H1 (cell line): ENCODE measurements at regions not wholly inside any gene's neighbourhood (a gene's known extent, or its start where the extent isn't known, plus 50 kb on each side); places are given as distances from the start of the nearest gene placed in this dataset.
A peak's percentile ranks its signal among the peaks of the same experiment; 100 is the strongest.

Source experiments
- CTCF ChIA-PET: fragments of 300-600 bp; sonication (Branson Sonifier 250); formaldehyde crosslinking; loops from one replicate; lab custom pipeline; 2021; ENCODE audit not compliant: partially characterized antibody; lab: Charles Lee
- POLR2A ChIA-PET: fragments of 300-600 bp; sonication (Branson Sonifier 250); formaldehyde crosslinking; loops from one replicate; lab custom pipeline; 2021; ENCODE audit warnings: inconsistent platforms; ENCODE audit not compliant: partially characterized antibody; lab: Charles Lee
- DNase-seq, 2 experiments: peaks; one replicate each; pipeline versions ENCODE4 v3.0.0 to v3.0.0-alpha.2; 2010 to 2022; ENCODE audit warnings: low spot score in 2 of 2, low read depth in 1 of 2, mixed read lengths in 1 of 2
- FAIRE-seq: peaks from 2 replicates; lab custom pipeline; 2011; peaks lifted over from hg19 to GRCh38; lab: Jason Lieb, UNC
- H2AFZ ChIP-seq: 2 replicates; pipeline ENCODE4 v1.8.1; 2012; ENCODE audit warnings: low read length, inconsistent platforms
- H2AK5ac ChIP-seq: 2 replicates; pipeline ENCODE4 v1.6.1; 2013; ENCODE audit warnings: low read depth, low read length
- H2BK120ac ChIP-seq: replicated peaks from 2 replicates; pipeline ENCODE3; 2013; ENCODE audit warnings: low read depth, low read length, inconsistent platforms
- H2BK12ac ChIP-seq: 2 replicates; pipeline ENCODE4 v1.6.1; 2013; ENCODE audit warnings: low read depth, low read length
- H2BK15ac ChIP-seq: 2 replicates; pipeline ENCODE4 v1.6.1; 2013; ENCODE audit warnings: low read length
- H2BK20ac ChIP-seq: 2 replicates; pipeline ENCODE4 v1.6.1; 2013; ENCODE audit warnings: low read length
- H2BK5ac ChIP-seq: 2 replicates; pipeline ENCODE4 v1.6.1; 2013; ENCODE audit warnings: low read depth, low read length
- H3K14ac ChIP-seq: 2 replicates; pipeline ENCODE4 v1.6.1; 2013; ENCODE audit warnings: inconsistent platforms; ENCODE audit not compliant: insufficient read length
- H3K18ac ChIP-seq: 2 replicates; pipeline ENCODE4 v1.6.1; 2013; ENCODE audit warnings: low read length; ENCODE audit errors: extremely low read depth
- H3K23ac ChIP-seq: 2 replicates; pipeline ENCODE4 v1.6.1; 2013; ENCODE audit warnings: inconsistent platforms; ENCODE audit not compliant: insufficient read length
- H3K23me2 ChIP-seq: 2 replicates; pipeline ENCODE4 v1.6.1; 2013; ENCODE audit warnings: low read depth, low read length
- H3K27ac ChIP-seq: 2 replicates; pipeline ENCODE4 v1.6.1; 2011; ENCODE audit warnings: low read depth, low read length, inconsistent platforms
- H3K27me3 ChIP-seq, 4 experiments: replicated peaks in 1 of 4; 1 replicate in 1 of 4; 2 replicates in 3 of 4; pipeline versions ENCODE4 v1.6.1 to v1.8.1; 2011 to 2013; ENCODE audit warnings: low read length in 3 of 4, mild to moderate bottlenecking in 3 of 4, inconsistent platforms in 2 of 4, mixed read lengths in 2 of 4, moderate library complexity in 1 of 4; ENCODE audit not compliant: control insufficient read depth in 3 of 4, insufficient read depth in 3 of 4; ENCODE audit errors: extremely low read depth in 1 of 4
- H3K36me3 ChIP-seq, 4 experiments: 2 replicates each; pipeline versions ENCODE4 v1.6.1 to v1.8.1; 2011 to 2013; ENCODE audit warnings: mild to moderate bottlenecking in 4 of 4, low read length in 3 of 4, moderate library complexity in 2 of 4, control low read depth in 1 of 4, inconsistent platforms in 1 of 4; ENCODE audit not compliant: insufficient read depth in 4 of 4, control insufficient read depth in 2 of 4
- H3K4ac ChIP-seq: replicated peaks from 2 replicates; pipeline ENCODE3; 2013; ENCODE audit warnings: low read length, low read depth, mixed read lengths, inconsistent platforms; ENCODE audit not compliant: insufficient read length
- H3K4me1 ChIP-seq, 4 experiments: replicated peaks in 1 of 4; 1 replicate in 1 of 4; 2 replicates in 3 of 4; pipeline versions ENCODE4 v1.6.1 to v1.8.1; 2011 to 2013; ENCODE audit warnings: low read length in 3 of 4, inconsistent platforms in 2 of 4, mixed read lengths in 1 of 4; ENCODE audit not compliant: insufficient read depth in 4 of 4, control insufficient read depth in 3 of 4
- H3K4me2 ChIP-seq, 2 experiments: 2 replicates each; pipeline versions ENCODE4 v1.6.1 to v1.8.1; 2011 to 2013; ENCODE audit warnings: low read depth in 2 of 2, low read length in 2 of 2, control low read depth in 1 of 2, inconsistent platforms in 1 of 2, mild to moderate bottlenecking in 1 of 2; ENCODE audit not compliant: insufficient read depth in 1 of 2
- H3K4me3 ChIP-seq, 4 experiments: fragments of 200-600, 300-600 bp in 1 of 4; sonication (generic), shearing (Covaris generic), sonication (Bioruptor Twin) in 1 of 4; 2 replicates each; pipeline versions ENCODE4 v1.5.1 to v1.8.1; 2011 to 2016; ENCODE audit warnings: low read length in 4 of 4, low read depth in 3 of 4, control low read depth in 2 of 4, inconsistent platforms in 2 of 4, mild to moderate bottlenecking in 2 of 4, mixed read lengths in 1 of 4, moderate library complexity in 1 of 4; ENCODE audit not compliant: insufficient read depth in 2 of 4; ENCODE audit errors: extremely low read depth in 1 of 4
- H3K56ac ChIP-seq: replicated peaks from 2 replicates; pipeline ENCODE3; 2013; ENCODE audit warnings: low read depth, mild to moderate bottlenecking, mixed read lengths, low read length, inconsistent platforms; ENCODE audit not compliant: insufficient read length
- H3K79me1 ChIP-seq: 2 replicates; pipeline ENCODE4 v1.6.1; 2013; ENCODE audit warnings: low read depth, low read length, control low read depth
- H3K79me2 ChIP-seq, 2 experiments: 2 replicates each; pipeline versions ENCODE4 v1.6.1 to v1.8.1; 2012 to 2013; ENCODE audit warnings: low read length in 2 of 2, mild to moderate bottlenecking in 2 of 2, inconsistent platforms in 1 of 2; ENCODE audit not compliant: insufficient read depth in 2 of 2, control insufficient read depth in 1 of 2
- H3K9ac ChIP-seq, 4 experiments: replicated peaks in 1 of 4; 1 replicate in 1 of 4; 2 replicates in 3 of 4; pipeline versions ENCODE4 v1.6.1 to v1.8.1; 2011 to 2013; ENCODE audit warnings: low read depth in 3 of 4, low read length in 3 of 4, control low read depth in 2 of 4, mild to moderate bottlenecking in 2 of 4, moderate library complexity in 2 of 4, inconsistent platforms in 1 of 4; ENCODE audit errors: extremely low read depth in 1 of 4
- H3K9me3 ChIP-seq, 2 experiments: 2 replicates each; pipeline versions ENCODE4 v1.6.1 to v1.8.1; 2012 to 2013; ENCODE audit warnings: mild to moderate bottlenecking in 2 of 2, moderate library complexity in 2 of 2, control low read depth in 1 of 2, inconsistent platforms in 1 of 2, low read depth in 1 of 2, low read length in 1 of 2, mixed read lengths in 1 of 2; ENCODE audit not compliant: insufficient read depth in 2 of 2
- H4K20me1 ChIP-seq, 2 experiments: replicated peaks in 1 of 2; 2 replicates each; pipeline versions ENCODE3 to v1.8.1; 2011 to 2013; ENCODE audit warnings: inconsistent platforms in 2 of 2, low read length in 2 of 2, mild to moderate bottlenecking in 1 of 2; ENCODE audit not compliant: insufficient read depth in 2 of 2, control insufficient read depth in 1 of 2
- H4K5ac ChIP-seq: 2 replicates; pipeline ENCODE4 v1.6.1; 2013; ENCODE audit warnings: low read length, low read depth, mixed read lengths, inconsistent platforms; ENCODE audit not compliant: insufficient read length
- H4K8ac ChIP-seq: 2 replicates; pipeline ENCODE4 v1.8.0; 2013; ENCODE audit warnings: mild to moderate bottlenecking, moderate library complexity, low read length, inconsistent platforms; ENCODE audit not compliant: insufficient read depth; ENCODE audit errors: extremely low read depth
- H4K91ac ChIP-seq: replicated peaks from 2 replicates; pipeline ENCODE3; 2013; ENCODE audit warnings: low read length, mixed read lengths, inconsistent platforms; ENCODE audit not compliant: insufficient read length
- CREB1 ChIP-seq: IDR thresholded peaks from 2 replicates; pipeline ENCODE4 v1.6.1; 2012; ENCODE audit warnings: inconsistent platforms
- EZH2 ChIP-seq: fragments of 200-600 bp; sonication (generic); IDR thresholded peaks from 2 replicates; pipeline ENCODE4 v1.7.1; 2012; ENCODE audit warnings: low read depth, mild to moderate bottlenecking, moderate library complexity, low read length, inconsistent platforms; ENCODE audit not compliant: severe bottlenecking
- GABPA ChIP-seq: IDR thresholded peaks from 2 replicates; pipeline ENCODE4 v1.6.1; 2011; ENCODE audit warnings: mild to moderate bottlenecking, low read length, moderate library complexity, borderline replicate concordance; ENCODE audit not compliant: insufficient read depth
- RBBP5 ChIP-seq: IDR thresholded peaks from 2 replicates; pipeline ENCODE4 v1.7.1; 2012; ENCODE audit warnings: low read depth, mild to moderate bottlenecking, inconsistent platforms, low read length, moderate library complexity, borderline replicate concordance
- RFX5 ChIP-seq: IDR thresholded peaks from 2 replicates; pipeline ENCODE4 v1.6.1; 2011; ENCODE audit warnings: low read depth, low read length, improper control_type of control experiment, borderline replicate concordance
- TAF1 ChIP-seq: IDR thresholded peaks from 2 replicates; pipeline ENCODE4 v1.6.1; 2011; ENCODE audit warnings: mild to moderate bottlenecking, low read depth, low read length
- WGBS, 2 experiments: shearing (Covaris generic) in 1 of 2; methylation state at CpG; one replicate each; pipeline versions ENCODE4 v1.1.6 to v1.1.7; 2013 to 2015; ENCODE audit warnings: low lambda C conversion rate in 2 of 2, mixed read lengths in 2 of 2, inconsistent platforms in 1 of 2, low coverage in 1 of 2, missing lambda C conversion rate in 1 of 2; ENCODE audit not compliant: insufficient replicate concordance in 2 of 2, insufficient coverage in 1 of 2, insufficient read length in 1 of 2; ENCODE audit errors: extremely low coverage in 1 of 2, missing lambda C conversion rate in 1 of 2; 5-methylcytosine and 5-hydroxymethylcytosine counted together

- H2AK5ac ChIP-seq: no peak overlapping the region
- H3K23me2 ChIP-seq: no peaks in the 10 kb centered on the region; the same call in 1 of the 2 replicates
- H3K14ac ChIP-seq: no peak overlapping the region
- H3K4me2 ChIP-seq: 0 out of 4 replicates have a peak overlapping the region, but pooled peaks of 1 of the 2 experiments have one; percentile 35
- no peak overlapping the region for H3K27ac ChIP-seq
- H3K23ac ChIP-seq: no peak overlapping the region
- no peak overlapping the region for H2AFZ ChIP-seq
- peaks cover 0 to 2% (median under 1%) of the 10 kb centered on the region in 4 experiments; a peak in 2 of 7 replicates for H3K27me3 ChIP-seq
- H3K9me3 ChIP-seq: no peaks in the 10 kb centered on the region
- H3K4me3 ChIP-seq: no peak overlapping the region
- WGBS, 2 experiments: 90% methylated on average over 15 of the region's 15 CpGs; no CpG with 5 or more reads in 1 of the 2 experiments
- FAIRE-seq (no peak), DNase-seq (no peak)
- no peak overlapping the region for H3K56ac ChIP-seq
- no peak overlapping the region for H3K9ac ChIP-seq
- no peak overlapping the region for H2BK12ac ChIP-seq
- no peaks in the 10 kb centered on the region for H4K20me1 ChIP-seq
- no peak overlapping the region for H3K18ac ChIP-seq
- peaks cover 2 to 19% (median 11%) of the 10 kb centered on the region in 4 experiments; a peak in 6 of 7 replicates for H3K4me1 ChIP-seq
- H2BK120ac ChIP-seq: no peak overlapping the region
- no peak overlapping the region for H3K4ac ChIP-seq
- TF ChIP-seq RBBP5 (no peak), GABPA (no peak), TAF1 (no peak), CREB1 (no peak), RFX5 (no peak), EZH2 (no peak)
- no peak overlapping the region for H2BK15ac ChIP-seq
- H2BK5ac ChIP-seq: no peak overlapping the region
- no peaks in the 10 kb centered on the region for H3K36me3 ChIP-seq
- no peak overlapping the region; the same call in 1 of the 2 replicates for H4K8ac ChIP-seq
- no peak overlapping the region for H4K5ac ChIP-seq
- H3K79me1 ChIP-seq: no peaks in the 10 kb centered on the region
- H3K79me2 ChIP-seq: no peaks in the 10 kb centered on the region
- no peak overlapping the region for H2BK20ac ChIP-seq
- no peak overlapping the region for H4K91ac ChIP-seq
- ChIA-PET POLR2A (interaction anchor here (0.9 to 1.3 kb wide), 2 partner anchors 20 to 95 kb away, joined by 3 to 7 read pairs; partner anchors contain the start of gene ID2), CTCF (interaction anchor here (0.5 to 2.0 kb wide), 4 partner anchors 10 to 1119 kb away, joined by 3 to 4 read pairs (median 4); no protein-coding TSS in a partner anchor)
Observed at GRCh38 chr2:8586457-8587051, 95.3 kb upstream of the ID2 start.
